ENCODE measurements at regions not wholly inside any gene's neighbourhood (a gene's known extent, or its start where the extent isn't known, plus 50 kb on each side); places are given as distances from the start of the nearest gene placed in this dataset.

DNA sequence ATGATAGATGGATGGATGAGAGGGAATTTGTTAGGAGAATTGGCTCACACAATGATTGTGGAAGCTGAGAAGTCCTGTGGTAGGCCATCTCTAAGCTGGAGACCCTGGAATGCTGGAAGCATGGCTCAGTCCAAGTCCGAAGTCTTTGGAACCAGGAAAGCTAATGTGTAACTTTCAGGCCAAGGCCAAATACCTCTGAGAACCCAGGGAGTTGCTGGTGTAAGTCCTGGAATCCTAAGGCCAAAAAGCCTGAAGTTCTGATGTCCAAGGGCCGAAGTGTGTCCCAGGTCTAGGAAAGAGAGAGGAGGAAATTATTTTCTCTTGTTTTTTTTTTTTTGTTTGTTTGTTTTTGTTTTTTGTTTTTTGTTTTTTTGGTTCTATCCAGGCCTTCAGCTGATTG, 492.2 kb upstream of the GCFC2 start (continued):
- TF ChIP-seq, protein P1, sequence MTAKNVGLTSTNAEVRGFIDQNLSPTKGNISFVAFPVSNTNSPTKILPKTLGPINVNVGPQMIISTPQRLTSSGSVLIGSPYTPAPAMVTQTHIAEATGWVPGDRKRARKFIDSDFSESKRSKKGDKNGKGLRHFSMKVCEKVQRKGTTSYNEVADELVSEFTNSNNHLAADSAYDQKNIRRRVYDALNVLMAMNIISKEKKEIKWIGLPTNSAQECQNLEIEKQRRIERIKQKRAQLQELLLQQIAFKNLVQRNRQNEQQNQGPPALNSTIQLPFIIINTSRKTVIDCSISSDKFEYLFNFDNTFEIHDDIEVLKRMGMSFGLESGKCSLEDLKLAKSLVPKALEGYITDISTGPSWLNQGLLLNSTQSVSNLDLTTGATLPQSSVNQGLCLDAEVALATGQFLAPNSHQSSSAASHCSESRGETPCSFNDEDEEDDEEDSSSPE (CRISPR knock-in tag; IDR thresholded peaks at IDR 0.05), result peak; percentile 56
- no peak for TF ChIP-seq ZNF547 (CRISPR knock-in tag; IDR thresholded peaks at IDR 0.05)
- no peak for TF ChIP-seq TGIF2 (CRISPR knock-in tag; IDR thresholded peaks at IDR 0.05)
- TF ChIP-seq CC2D1A (CRISPR knock-in tag; IDR thresholded peaks at IDR 0.05), result no peak
- peak in 1 of 2 experiments; percentile 43; a peak in 3 of 4 replicates for TF ChIP-seq NR2F1 (CRISPR knock-in tag; IDR thresholded peaks at IDR 0.05)
- peak; percentile 56; the same call in 1 of the 2 replicates for TF ChIP-seq YEATS2 (CRISPR knock-in tag; IDR thresholded peaks at IDR 0.05; ENCODE audit: borderline replicate concordance)
- TF ChIP-seq SRSF9 (IDR thresholded peaks at IDR 0.05; ENCODE audit: borderline replicate concordance, insufficient read depth, low read depth, low read length, poor library complexity, severe bottlenecking), result no peak
- no peak for TF ChIP-seq ATM (IDR thresholded peaks at IDR 0.05; ENCODE audit: borderline replicate concordance)
- TF ChIP-seq SP1 (IDR thresholded peaks at IDR 0.05), result no peak
- no peak for TF ChIP-seq SP1 (CRISPR knock-in tag; IDR thresholded peaks at IDR 0.05)
- TF ChIP-seq POLR2AphosphoS5 (IDR thresholded peaks at IDR 0.05; ENCODE audit: low read depth, low read length), result no peak
- peak; percentile 46; the same call in 1 of the 2 replicates for TF ChIP-seq DMAP1 (CRISPR knock-in tag; IDR thresholded peaks at IDR 0.05)
- TF ChIP-seq CREM (IDR thresholded peaks at IDR 0.05), result peak; percentile 36; the same call in 1 of the 2 replicates
- TF ChIP-seq CREM (CRISPR knock-in tag; IDR thresholded peaks at IDR 0.05), result no peak
- TF ChIP-seq, protein P2, sequence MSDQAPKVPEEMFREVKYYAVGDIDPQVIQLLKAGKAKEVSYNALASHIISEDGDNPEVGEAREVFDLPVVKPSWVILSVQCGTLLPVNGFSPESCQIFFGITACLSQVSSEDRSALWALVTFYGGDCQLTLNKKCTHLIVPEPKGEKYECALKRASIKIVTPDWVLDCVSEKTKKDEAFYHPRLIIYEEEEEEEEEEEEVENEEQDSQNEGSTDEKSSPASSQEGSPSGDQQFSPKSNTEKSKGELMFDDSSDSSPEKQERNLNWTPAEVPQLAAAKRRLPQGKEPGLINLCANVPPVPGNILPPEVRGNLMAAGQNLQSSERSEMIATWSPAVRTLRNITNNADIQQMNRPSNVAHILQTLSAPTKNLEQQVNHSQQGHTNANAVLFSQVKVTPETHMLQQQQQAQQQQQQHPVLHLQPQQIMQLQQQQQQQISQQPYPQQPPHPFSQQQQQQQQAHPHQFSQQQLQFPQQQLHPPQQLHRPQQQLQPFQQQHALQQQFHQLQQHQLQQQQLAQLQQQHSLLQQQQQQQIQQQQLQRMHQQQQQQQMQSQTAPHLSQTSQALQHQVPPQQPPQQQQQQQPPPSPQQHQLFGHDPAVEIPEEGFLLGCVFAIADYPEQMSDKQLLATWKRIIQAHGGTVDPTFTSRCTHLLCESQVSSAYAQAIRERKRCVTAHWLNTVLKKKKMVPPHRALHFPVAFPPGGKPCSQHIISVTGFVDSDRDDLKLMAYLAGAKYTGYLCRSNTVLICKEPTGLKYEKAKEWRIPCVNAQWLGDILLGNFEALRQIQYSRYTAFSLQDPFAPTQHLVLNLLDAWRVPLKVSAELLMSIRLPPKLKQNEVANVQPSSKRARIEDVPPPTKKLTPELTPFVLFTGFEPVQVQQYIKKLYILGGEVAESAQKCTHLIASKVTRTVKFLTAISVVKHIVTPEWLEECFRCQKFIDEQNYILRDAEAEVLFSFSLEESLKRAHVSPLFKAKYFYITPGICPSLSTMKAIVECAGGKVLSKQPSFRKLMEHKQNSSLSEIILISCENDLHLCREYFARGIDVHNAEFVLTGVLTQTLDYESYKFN (CRISPR knock-in tag; conservative IDR thresholded peaks at IDR 0.05), result peak; percentile 90
- TF ChIP-seq ZNF557 (CRISPR knock-in tag; IDR thresholded peaks at IDR 0.05), result 0 out of 2 replicates have a peak, but pooled peaks have one; percentile 58
- TF ChIP-seq HNRNPLL (IDR thresholded peaks at IDR 0.05; ENCODE audit: low read depth, low read length, poor library complexity, severe bottlenecking), result no peak
- TF ChIP-seq SPEN (CRISPR knock-in tag; IDR thresholded peaks at IDR 0.05; ENCODE audit: low read depth), result 0 out of 2 replicates have a peak, but pooled peaks have one; percentile 34
- TF ChIP-seq ZSCAN30 (CRISPR knock-in tag; IDR thresholded peaks at IDR 0.05), result no peak
- TF ChIP-seq NR2F2 (IDR thresholded peaks at IDR 0.05; ENCODE audit: borderline replicate concordance, low read depth), result peak; percentile 46; the same call in 1 of the 2 replicates
- TF ChIP-seq, protein P3, sequence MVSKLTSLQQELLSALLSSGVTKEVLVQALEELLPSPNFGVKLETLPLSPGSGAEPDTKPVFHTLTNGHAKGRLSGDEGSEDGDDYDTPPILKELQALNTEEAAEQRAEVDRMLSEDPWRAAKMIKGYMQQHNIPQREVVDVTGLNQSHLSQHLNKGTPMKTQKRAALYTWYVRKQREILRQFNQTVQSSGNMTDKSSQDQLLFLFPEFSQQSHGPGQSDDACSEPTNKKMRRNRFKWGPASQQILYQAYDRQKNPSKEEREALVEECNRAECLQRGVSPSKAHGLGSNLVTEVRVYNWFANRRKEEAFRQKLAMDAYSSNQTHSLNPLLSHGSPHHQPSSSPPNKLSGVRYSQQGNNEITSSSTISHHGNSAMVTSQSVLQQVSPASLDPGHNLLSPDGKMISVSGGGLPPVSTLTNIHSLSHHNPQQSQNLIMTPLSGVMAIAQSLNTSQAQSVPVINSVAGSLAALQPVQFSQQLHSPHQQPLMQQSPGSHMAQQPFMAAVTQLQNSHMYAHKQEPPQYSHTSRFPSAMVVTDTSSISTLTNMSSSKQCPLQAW (CRISPR knock-in tag; IDR thresholded peaks at IDR 0.05), result peak; percentile 84
- TF ChIP-seq ZNF883 (CRISPR knock-in tag; IDR thresholded peaks at IDR 0.05; ENCODE audit: not compliant biosample characterization), result no peak
- no peak for TF ChIP-seq FIP1L1 (IDR thresholded peaks at IDR 0.05; ENCODE audit: borderline replicate concordance, insufficient read depth, low read depth, low read length)
- TF ChIP-seq ASH2L (IDR thresholded peaks at IDR 0.05; ENCODE audit: insufficient read length, low read depth, low read length), result peak; percentile 22
- TF ChIP-seq CBX2 (IDR thresholded peaks at IDR 0.05; ENCODE audit: low read depth, low read length), result no peak
- TF ChIP-seq CBX2 (CRISPR knock-in tag; IDR thresholded peaks at IDR 0.05; ENCODE audit: low read depth), result peak; percentile 84; the same call in 1 of the 2 replicates
- TF ChIP-seq SUZ12 (IDR thresholded peaks at IDR 0.05; ENCODE audit: low read depth, low read length), result no peak
- peak; percentile 48; the same call in 1 of the 2 replicates for TF ChIP-seq HMG20A (CRISPR knock-in tag; IDR thresholded peaks at IDR 0.05; ENCODE audit: borderline replicate concordance)
